OCI-LY7 (cell line): ENCODE measurements at regions not wholly inside any gene's neighbourhood (a gene's known extent, or its start where the extent isn't known, plus 50 kb on each side); places are given as distances from the start of the nearest gene placed in this dataset.

Experiments
- BruUV-seq: library from RNA; stranded (reverse); fragments of 400-500 nt; replicated peaks from 2 replicates; lab custom pipeline; 2021; lab: Mats Ljungman, UMichigan
- CTCF ChIA-PET: fragments of 300-600 bp; sonication (Branson Sonifier 250); formaldehyde crosslinking; loops from one replicate; lab custom pipeline; 2022; ENCODE audit warnings: antibody characterized with exemption; ENCODE audit not compliant: unreplicated experiment; lab: Charles Lee
- POLR2A ChIA-PET: fragments of 300-600 bp; sonication (Branson Sonifier 250); formaldehyde crosslinking; loops from one replicate; lab custom pipeline; 2022; ENCODE audit warnings: antibody characterized with exemption; lab: Charles Lee
- DNase-seq: peaks from one replicate; pipeline ENCODE4 v3.0.0-alpha.2; 2015; ENCODE audit warnings: low spot score
- H2AFZ ChIP-seq: fragments of 200-600 bp; sonication (generic), shearing (Covaris generic); 2 replicates; pipeline ENCODE4 v1.6.1; 2014; ENCODE audit warnings: mild to moderate bottlenecking, antibody characterized with exemption, low read length, moderate library complexity
- H3K27ac ChIP-seq: fragments of 200-600 bp; sonication (generic); 2 replicates; pipeline ENCODE4 v1.5.1; 2014; ENCODE audit warnings: mixed run types, low read depth, mild to moderate bottlenecking, moderate library complexity, low read length, inconsistent platforms; ENCODE audit not compliant: poor library complexity, severe bottlenecking
- H3K36me3 ChIP-seq: fragments of 200-600 bp; sonication (generic); 2 replicates; pipeline ENCODE4 v1.6.1; 2014; ENCODE audit warnings: mild to moderate bottlenecking, antibody characterized with exemption, low read length, moderate library complexity, mixed read lengths; ENCODE audit not compliant: insufficient read depth
- H3K4me1 ChIP-seq: fragments of 200-600 bp; sonication (generic); 2 replicates; pipeline ENCODE4 v1.5.1; 2014; ENCODE audit warnings: mild to moderate bottlenecking, low read length; ENCODE audit not compliant: insufficient read depth, poor library complexity, severe bottlenecking
- H3K4me2 ChIP-seq: fragments of 200-600 bp; sonication (generic); 2 replicates; pipeline ENCODE4 v1.6.1; 2014; ENCODE audit warnings: mild to moderate bottlenecking, low read length
- H3K4me3 ChIP-seq: fragments of 200-600 bp; sonication (generic); 2 replicates; pipeline ENCODE4 v1.5.1; 2014; ENCODE audit warnings: mild to moderate bottlenecking, low read depth, low read length; ENCODE audit not compliant: poor library complexity, severe bottlenecking
- H3K79me2 ChIP-seq: fragments of 200-600 bp; sonication (generic); 2 replicates; pipeline ENCODE4 v1.6.1; 2016; ENCODE audit warnings: low read depth, mild to moderate bottlenecking, low read length, moderate library complexity, mixed read lengths; ENCODE audit not compliant: insufficient read depth
- H3K9me2 ChIP-seq: fragments of 200-600 bp; sonication (generic); 2 replicates; pipeline ENCODE4 v1.6.1; 2016; ENCODE audit warnings: mild to moderate bottlenecking, low read length, mixed read lengths; ENCODE audit not compliant: insufficient read depth
- H3K9me3 ChIP-seq: fragments of 200-600 bp; sonication (generic); 2 replicates; pipeline ENCODE4 v1.6.1; 2014; ENCODE audit warnings: mild to moderate bottlenecking, mixed run types, low read length, mixed read lengths
- H4K20me1 ChIP-seq: fragments of 200-600 bp; sonication (generic); 2 replicates; pipeline ENCODE4 v1.6.1; 2014; ENCODE audit warnings: mild to moderate bottlenecking, antibody characterized with exemption, low read length, moderate library complexity, mixed read lengths; ENCODE audit not compliant: insufficient read depth
- EZH2phosphoT487 ChIP-seq: fragments of 200-600 bp; sonication (generic); IDR thresholded peaks from 2 replicates; pipeline ENCODE4 v1.6.1; 2018; ENCODE audit warnings: low read depth, borderline replicate concordance, mild to moderate bottlenecking, mixed run types, antibody characterized with exemption, low read length, moderate library complexity, mixed read lengths
- intact Hi-C: fragments of 100-400 bp; cut with micrococcal nuclease; formaldehyde crosslinking; loops from one replicate; pipeline ENCODE4 v1.10.0; 2022; ENCODE audit not compliant: unreplicated experiment
- TF ChIP-seq, protein P1 (sequence below): fragments of 200-600 bp; sonication (generic); conservative IDR thresholded peaks from 2 replicates; pipeline ENCODE4 v1.5.1; 2014; ENCODE audit warnings: mild to moderate bottlenecking, antibody characterized with exemption, low read length, moderate library complexity, mixed read lengths

DNA sequence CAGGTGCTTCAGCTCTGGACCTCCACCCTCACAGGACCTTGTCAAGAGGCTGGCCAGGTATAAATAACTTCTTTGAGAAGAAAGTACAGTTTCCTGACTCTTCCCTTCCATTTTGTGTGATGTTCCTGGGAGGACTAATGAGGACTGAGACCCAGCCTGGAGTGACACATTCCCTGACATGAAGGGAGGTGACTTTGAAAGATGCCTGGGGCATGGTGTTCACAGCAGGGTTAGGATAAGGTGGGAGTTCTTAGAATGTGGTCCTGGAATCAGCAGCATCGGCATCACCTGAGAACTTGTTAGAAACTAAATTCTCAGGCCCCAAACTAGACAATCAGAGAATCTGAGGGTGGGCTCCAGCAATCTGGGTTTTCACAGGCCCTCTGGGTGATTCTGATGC lies 224.9 kb upstream of the BOD1L1 start:
- no TSS peak for BruUV-seq
- no peak overlapping the region for H3K27ac ChIP-seq
- H3K4me1 ChIP-seq: no peaks in the 10 kb centered on the region
- no peak overlapping the region for H3K4me2 ChIP-seq
- H3K79me2 ChIP-seq: no peaks in the 10 kb centered on the region
- H3K9me2 ChIP-seq: no peaks in the 10 kb centered on the region
- ChIA-PET CTCF (no interaction called here), POLR2A (no interaction called here)
- H2AFZ ChIP-seq: no peak overlapping the region
- H3K9me3 ChIP-seq: no peaks in the 10 kb centered on the region
- DNase-seq: no peak
- H3K36me3 ChIP-seq: no peaks in the 10 kb centered on the region
- intact Hi-C loops: no loop called here
- TF ChIP-seq EZH2phosphoT487: no peak
- TF ChIP-seq, protein P1, sequence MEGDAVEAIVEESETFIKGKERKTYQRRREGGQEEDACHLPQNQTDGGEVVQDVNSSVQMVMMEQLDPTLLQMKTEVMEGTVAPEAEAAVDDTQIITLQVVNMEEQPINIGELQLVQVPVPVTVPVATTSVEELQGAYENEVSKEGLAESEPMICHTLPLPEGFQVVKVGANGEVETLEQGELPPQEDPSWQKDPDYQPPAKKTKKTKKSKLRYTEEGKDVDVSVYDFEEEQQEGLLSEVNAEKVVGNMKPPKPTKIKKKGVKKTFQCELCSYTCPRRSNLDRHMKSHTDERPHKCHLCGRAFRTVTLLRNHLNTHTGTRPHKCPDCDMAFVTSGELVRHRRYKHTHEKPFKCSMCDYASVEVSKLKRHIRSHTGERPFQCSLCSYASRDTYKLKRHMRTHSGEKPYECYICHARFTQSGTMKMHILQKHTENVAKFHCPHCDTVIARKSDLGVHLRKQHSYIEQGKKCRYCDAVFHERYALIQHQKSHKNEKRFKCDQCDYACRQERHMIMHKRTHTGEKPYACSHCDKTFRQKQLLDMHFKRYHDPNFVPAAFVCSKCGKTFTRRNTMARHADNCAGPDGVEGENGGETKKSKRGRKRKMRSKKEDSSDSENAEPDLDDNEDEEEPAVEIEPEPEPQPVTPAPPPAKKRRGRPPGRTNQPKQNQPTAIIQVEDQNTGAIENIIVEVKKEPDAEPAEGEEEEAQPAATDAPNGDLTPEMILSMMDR: no peak
- no peak overlapping the region for H3K4me3 ChIP-seq
- H4K20me1 ChIP-seq: no peaks in the 10 kb centered on the region

DNA sequence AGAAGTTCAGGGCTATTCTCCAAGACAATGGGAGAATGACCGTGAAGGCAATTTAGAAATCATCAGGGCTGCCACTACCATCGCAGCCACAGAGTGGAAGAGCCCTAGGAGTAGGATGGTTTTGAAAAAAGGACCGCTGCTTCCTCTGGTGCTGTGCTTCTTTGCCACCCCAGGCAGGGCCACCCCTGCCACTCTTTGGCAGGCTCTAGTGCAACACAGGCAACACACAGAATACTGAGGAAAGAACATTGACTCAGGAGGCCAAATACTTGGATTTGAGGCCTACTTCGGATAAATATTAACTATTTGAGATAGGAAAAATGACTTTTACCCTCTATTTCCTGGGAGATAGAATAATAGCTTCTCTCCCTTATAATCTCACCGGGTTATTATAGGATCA lies 228.9 kb upstream of the BOD1L1 start:
- H3K9me3 ChIP-seq: no peaks in the 10 kb centered on the region
- no peaks in the 10 kb centered on the region for H3K9me2 ChIP-seq
- no peaks in the 10 kb centered on the region for H3K4me1 ChIP-seq
- H3K4me2 ChIP-seq: no peak overlapping the region
- no peak overlapping the region for H3K4me3 ChIP-seq
- intact Hi-C loops: no loop called here
- TF ChIP-seq EZH2phosphoT487: no peak
- TF ChIP-seq, protein P1: no peak
- POLR2A ChIA-PET: interaction anchor here (0.6 to 0.9 kb wide), 2 partner anchors 20 to 612 kb away, joined by 3 to 4 read pairs; no protein-coding TSS in a partner anchor
- H3K27ac ChIP-seq: no peak overlapping the region
- H4K20me1 ChIP-seq: no peaks in the 10 kb centered on the region
- H2AFZ ChIP-seq: no peak overlapping the region
- BruUV-seq: no TSS peak
- DNase-seq: no peak
- no peaks in the 10 kb centered on the region for H3K36me3 ChIP-seq
- H3K79me2 ChIP-seq: no peaks in the 10 kb centered on the region
- CTCF ChIA-PET: no interaction called here

DNA sequence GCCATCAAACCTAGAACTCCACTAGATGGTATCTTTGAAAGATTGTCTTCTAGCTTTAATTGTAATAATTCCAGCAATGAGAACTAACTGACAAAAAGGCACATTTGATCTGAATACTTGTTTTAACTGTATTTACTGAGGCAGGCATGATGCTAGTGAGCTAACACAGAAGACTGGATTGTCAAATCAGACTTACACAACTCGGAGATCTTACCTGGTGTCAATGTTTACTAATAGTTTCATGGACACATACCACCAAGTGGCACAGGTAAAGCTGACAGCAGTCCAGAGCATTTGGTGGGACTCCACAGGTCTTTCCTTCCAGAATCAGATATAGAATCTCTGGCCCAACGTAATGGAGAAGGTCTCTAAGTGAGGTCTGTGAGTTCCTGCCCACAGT lies 229.9 kb upstream of the BOD1L1 start:
- no peak overlapping the region for H3K4me3 ChIP-seq
- BruUV-seq: no TSS peak
- intact Hi-C loops: no loop called here
- H3K4me2 ChIP-seq: no peak overlapping the region
- no peaks in the 10 kb centered on the region for H3K79me2 ChIP-seq
- no peak for TF ChIP-seq EZH2phosphoT487
- TF ChIP-seq, protein P1: no peak
- no peaks in the 10 kb centered on the region for H3K9me3 ChIP-seq
- no peak overlapping the region for H3K27ac ChIP-seq
- ChIA-PET POLR2A (interaction anchor here (0.6 to 0.9 kb wide), 2 partner anchors 19 to 611 kb away, joined by 3 to 4 read pairs; no protein-coding TSS in a partner anchor), CTCF (no interaction called here)
- H2AFZ ChIP-seq: no peak overlapping the region
- no peaks in the 10 kb centered on the region for H4K20me1 ChIP-seq
- no peaks in the 10 kb centered on the region for H3K9me2 ChIP-seq
- H3K36me3 ChIP-seq: no peaks in the 10 kb centered on the region
- DNase-seq: no peak
- no peaks in the 10 kb centered on the region for H3K4me1 ChIP-seq
